ENCODE measurements at regions not wholly inside any gene's neighbourhood (a gene's known extent, or its start where the extent isn't known, plus 50 kb on each side); places are given as distances from the start of the nearest gene placed in this dataset.

GRCh38 chr15:99443768-99444446, 121.9 kb upstream of the MEF2A start:
- TF ChIP-seq CTCF (tag by site-specific recombination; IDR thresholded peaks at IDR 0.05): no peak
- no peak for TF ChIP-seq MZF1 (tag by site-specific recombination; IDR thresholded peaks at IDR 0.05; ENCODE audit: borderline replicate concordance)
- no peak for TF ChIP-seq OSR2 (tag by site-specific recombination; IDR thresholded peaks at IDR 0.05)
- no peak for TF ChIP-seq SP2 (tag by site-specific recombination; IDR thresholded peaks at IDR 0.05)
- no peak for TF ChIP-seq PRDM2 (tag by site-specific recombination; IDR thresholded peaks at IDR 0.05; ENCODE audit: borderline replicate concordance)
- no peak for TF ChIP-seq ZNF223 (tag by site-specific recombination; IDR thresholded peaks at IDR 0.05)
- no peak for TF ChIP-seq PATZ1 (tag by site-specific recombination; IDR thresholded peaks at IDR 0.05)
- TF ChIP-seq SETDB1 (IDR thresholded peaks at IDR 0.05; ENCODE audit: insufficient read length, low read length): no peak
- no peak for TF ChIP-seq ZNF184 (tag by site-specific recombination; IDR thresholded peaks at IDR 0.05)
- TF ChIP-seq ZNF426 (tag by site-specific recombination; IDR thresholded peaks at IDR 0.05): no peak
- no peak for TF ChIP-seq ZFP37 (tag by site-specific recombination; IDR thresholded peaks at IDR 0.05)
- TF ChIP-seq ZNF768 (tag by site-specific recombination; IDR thresholded peaks at IDR 0.05): no peak
- no peak for TF ChIP-seq ZNF843 (tag by site-specific recombination; IDR thresholded peaks at IDR 0.05)

All from HEK293 (cell line).